UCSD-AML1 (cell line): ENCODE measurements at regions not wholly inside any gene's neighbourhood (a gene's known extent, or its start where the extent isn't known, plus 50 kb on each side); places are given as distances from the start of the nearest gene placed in this dataset.

Experiments
- DNase-seq: peaks from one replicate; lab custom pipeline; 2025; ENCODE audit not compliant: unreplicated experiment; lab: John Stamatoyannopoulos, UW

DNA sequence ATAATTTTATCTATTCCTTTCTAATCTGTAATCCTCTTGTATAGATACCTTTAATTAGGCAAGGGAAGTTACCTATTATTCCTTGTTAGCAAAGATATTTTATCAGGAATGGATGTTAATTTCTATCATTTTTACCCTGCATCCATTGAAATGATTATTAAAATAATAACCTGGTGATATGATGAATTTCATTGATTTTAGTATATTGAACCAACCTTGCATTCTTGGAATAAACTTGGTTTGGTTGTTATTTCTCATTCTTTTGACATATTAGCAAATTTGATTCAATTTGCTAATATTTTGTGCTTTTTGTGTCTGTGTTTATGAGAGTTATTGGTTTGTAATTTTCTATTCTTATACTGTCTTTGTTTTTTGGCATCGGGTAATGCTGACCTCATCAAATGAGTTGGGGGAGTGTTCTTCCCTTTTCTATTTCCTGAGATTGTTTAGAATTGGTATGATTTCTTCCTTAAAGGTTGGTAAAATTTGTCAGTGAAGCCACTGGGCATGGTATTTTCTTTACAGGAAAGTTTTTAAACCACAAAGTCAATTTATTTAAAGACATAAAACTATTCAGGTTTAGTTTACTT, 250.4 kb upstream of the PMFBP1 start:
- DNase-seq, result no peak

DNA sequence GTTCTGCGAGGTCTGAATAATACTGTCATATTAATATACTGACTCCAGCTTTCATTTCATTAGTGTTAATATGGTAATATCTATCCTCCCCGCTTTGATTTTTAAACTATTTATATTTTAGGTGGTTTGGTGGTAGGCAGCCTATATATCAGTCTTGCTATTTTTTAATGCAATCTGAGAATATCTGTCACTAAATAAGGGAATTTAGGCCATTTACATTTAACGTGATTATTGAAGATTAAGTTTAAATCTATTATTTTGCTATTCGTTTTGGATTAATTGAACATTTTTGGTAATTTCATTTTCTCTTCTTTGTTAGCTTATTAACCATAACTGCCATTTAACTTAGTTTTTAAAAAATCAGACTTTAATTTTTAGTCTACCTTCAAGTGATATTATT, 247.7 kb upstream of the PMFBP1 start:
- DNase-seq, result no peak

DNA sequence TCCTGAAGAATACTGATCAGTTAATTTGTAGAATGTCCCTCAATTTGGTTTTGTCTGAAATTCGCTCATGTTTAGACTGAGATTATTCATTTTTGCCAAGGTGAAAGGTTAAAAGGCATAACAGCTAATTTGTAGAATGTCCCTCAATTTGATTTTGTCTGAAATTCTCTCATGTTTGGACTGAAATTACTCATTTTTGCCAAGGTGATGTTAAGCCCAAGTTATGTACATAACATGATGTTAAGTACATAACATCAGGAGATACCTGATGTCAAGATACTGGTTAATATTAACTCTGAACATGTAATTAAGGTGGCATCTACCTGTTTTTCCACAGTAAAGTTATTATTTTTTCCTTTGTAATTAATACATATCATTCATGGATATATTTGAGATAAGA, 243.4 kb upstream of the PMFBP1 start:
- no peak for DNase-seq

DNA sequence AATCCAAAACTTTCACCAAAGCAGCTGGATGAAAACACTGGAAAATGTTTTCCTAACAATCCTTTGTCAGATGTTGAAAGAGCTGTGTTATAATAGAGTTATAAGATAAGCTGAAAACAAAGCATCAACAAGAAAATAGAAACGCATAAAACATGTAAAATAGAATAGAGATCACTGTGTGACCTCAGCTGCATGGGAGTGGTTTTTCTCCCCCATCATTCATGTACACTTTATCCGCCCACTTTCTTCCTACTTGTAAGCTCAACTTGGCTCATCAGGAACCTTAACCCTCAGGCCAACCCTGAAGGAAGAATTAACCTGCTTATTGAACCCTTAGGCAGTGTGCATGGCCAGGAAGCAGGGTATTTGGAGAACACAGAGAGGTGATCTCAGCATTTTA, 238.5 kb upstream of the PMFBP1 start:
- no peak for DNase-seq

DNA sequence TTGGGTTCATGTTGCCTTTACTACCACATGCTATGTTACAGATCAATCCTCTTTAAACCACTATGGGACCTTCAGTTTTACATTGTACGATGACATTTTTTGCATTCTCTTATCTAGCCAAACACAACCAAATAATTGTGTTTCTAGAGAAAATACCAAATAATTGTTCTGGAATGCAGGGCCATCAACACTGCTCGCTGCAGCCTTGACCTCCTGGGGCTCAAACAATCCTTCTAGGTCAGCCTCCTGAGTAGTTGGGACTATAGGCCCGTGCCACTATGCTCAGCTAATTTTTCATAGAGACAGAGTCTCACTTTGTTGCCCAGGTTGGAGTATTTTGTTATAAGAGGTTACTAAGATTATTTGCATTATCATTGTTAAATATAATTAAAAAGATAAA, 237.5 kb upstream of the PMFBP1 start:
- DNase-seq, result no peak

DNA sequence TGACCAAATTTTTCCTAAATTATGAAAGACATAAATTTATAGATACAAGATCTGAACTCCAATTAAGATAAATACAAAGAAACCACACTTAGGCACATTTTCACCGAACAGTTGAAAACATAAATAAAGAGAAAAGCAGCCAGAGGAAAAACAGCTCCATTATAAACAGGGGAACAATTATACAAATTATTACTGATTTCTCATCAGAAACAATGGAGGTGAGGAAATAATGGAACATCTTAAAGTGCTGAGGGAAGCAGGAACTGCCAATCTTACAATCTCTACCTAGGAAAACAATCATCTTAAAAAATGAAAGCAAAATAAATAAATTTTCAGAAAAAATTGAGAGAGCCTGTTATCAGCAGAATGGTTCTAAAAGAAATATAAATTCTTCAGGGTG, 234.4 kb upstream of the PMFBP1 start:
- no peak for DNase-seq

DNA sequence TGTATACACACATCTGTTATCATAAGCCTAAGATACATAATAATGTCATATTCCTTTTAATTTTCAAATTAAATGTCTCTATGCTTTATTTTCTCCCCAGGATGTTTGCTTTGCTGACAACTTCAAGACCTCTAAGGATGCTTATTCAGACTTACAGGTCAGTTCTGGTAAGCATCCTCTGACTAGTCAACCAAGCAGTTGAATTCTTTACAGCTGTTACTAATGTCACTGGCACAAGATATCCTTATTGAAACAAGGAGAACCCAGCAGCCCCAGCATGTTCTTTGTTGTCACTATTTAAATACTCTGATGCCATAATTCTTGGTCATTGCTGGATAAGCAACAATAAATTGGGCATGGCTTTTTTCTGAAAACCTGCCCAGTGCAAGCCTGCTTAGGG, 232.3 kb upstream of the PMFBP1 start:
- no peak for DNase-seq

DNA sequence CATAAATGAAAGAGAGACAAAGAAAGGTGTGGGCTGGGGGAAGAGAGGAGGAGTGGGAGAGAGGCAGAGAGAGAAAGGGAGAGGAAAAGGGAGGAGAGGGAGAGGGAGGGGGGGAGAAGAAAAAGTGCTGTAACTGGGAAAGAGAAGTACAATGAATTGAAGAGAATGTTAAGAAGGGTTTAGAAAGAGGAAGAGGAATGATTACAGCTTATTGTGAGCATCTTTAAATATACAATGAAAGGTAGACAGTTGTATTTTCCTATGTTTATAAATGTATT, 229.1 kb upstream of the PMFBP1 start:
- no peak for DNase-seq

DNA sequence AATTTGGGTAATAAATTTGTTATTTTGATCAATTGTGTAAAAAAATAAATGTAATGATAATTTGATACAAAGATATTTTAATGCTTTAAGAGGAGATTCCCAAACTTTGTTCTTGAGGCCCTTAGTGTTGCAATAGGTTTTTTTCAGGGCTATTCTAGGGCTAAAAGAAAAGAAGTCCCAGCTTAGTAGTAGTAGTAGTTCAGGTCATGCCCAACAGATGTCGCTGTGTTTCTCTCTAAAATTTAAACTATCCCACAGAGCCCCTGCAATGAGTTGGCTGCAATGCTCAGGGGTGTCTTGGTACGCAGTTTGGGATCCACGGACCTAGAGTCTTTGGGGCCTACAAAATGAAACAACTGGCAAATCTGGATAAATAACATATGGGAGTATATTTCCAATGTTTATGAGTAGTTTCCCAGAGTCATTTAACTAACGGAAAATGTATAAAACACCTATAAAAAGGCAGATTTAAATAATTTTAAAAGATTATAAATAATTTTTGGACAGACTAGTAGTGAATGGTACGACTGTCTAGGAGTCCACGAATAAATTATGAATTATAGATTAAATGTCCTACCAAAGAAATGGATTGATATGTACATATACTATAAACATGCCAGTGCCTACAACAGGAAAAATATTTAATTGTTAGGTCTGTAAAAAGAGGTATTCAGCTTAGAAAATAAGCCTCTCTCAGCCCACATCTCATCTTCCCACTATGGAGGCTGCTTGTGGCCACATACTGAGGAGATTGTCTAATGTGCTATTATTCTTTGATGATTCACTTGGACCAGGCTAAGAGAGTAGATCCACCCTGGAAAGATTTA, 228.5 kb upstream of the PMFBP1 start:
- no peak for DNase-seq

DNA sequence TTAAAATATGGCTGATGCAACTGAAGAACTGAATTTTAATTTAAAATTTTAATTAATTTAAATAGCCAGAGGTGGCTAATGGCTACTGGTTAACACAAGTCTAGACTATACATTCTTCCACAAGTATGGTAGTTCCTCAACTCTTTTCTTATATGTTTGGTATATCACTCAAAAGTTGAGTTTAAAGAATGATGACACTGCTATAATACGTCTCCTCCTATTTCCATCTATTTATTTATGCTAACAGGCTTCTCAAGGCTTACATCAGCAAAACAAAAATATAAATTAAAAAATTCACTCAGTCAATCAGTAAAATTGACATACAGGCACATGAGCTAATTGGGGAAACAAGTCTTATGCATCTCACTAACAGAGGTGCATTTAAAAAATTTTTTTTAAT, 227.9 kb upstream of the PMFBP1 start:
- DNase-seq, result no peak

DNA sequence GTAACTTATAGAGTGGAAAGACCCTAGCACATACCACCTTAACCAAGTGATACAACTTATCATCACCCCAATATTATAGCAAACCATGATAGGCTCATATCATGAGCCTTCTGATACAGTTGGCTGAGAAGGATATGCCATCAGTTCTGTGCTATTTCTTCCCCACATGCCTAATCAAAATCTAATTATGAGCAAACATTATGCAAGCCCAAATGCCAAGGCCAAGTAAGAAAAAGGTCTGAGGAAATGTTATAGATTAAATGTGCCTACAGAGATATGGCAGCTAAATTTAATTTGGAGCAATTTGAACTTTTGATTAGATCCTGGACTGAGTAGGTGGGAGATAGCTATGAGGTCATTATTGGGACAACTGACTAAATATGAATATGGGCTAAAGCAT, 225.9 kb upstream of the PMFBP1 start:
- no peak for DNase-seq

DNA sequence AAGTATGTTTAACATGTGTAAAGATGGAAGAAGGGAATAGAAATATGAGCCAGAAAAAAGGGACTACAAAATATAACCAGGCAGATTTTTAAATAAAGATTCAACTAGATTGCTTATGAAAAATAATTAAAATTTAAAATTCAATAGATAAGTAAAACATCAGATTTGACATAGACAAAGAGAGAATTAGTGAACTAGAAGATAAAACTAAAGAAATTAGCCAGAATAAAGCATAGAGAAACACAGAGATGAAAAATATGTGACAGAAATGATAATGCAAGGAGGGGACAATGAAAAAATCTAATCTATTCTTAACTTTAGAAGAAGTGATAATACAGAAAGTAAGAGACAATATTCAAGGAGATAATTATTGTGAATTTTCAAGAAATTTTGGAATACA, 222.6 kb upstream of the PMFBP1 start:
- no peak for DNase-seq

DNA sequence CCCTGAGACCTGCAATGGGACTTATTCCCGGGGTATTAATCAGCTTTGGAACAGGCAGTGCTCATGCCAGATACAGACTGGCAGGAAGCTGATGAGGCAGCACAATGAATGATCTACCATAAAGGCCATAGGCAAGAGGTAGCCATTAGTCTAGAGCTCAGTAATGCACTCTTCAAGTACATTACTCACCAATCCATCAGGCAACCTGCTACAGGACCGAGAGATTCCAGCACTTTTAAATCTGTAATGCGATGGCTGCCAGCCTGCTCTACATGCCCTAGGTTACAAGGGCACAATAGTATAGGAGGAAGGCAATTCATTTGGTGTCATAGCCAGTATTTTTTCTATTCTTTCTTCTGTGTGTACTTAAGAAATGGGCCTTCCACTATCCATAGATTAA, 217.8 kb upstream of the PMFBP1 start:
- DNase-seq, result no peak

DNA sequence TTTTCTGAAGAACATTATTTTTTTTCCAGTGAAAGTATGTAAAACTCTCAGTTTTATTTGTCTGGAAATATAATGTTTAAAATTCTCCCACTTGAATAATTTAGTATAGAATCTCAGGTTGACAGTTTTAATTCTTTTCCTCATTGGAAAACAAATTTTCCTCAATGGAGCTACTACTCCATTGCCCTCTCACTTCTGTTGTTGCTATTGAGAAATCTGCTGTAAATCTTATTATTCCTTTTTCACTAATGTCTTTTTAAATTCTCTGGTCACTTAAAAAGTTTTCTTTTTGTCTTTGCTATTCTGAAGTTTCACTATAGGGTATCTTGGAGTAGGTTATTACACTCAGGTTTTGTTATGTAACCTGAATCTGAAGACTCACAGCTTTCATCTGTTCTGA, 216.1 kb upstream of the PMFBP1 start:
- no peak for DNase-seq

DNA sequence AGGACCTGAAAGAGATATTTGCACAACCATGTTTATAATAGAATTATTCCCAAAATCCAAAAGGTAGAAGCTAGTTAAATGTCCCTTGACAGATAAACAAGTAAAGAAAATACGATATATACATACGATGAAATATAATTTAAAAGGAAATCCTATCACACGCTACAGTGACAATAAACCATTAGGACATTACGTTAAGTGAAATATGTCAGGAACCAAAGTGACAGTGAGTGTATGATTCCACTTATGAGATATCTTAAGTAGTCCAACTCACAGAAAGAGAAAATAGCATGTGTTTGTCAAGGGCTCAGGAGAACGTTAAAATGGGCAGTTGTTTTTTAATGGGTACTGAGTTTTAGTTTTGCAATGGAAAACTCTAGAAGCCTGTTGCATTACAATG, 212.7 kb upstream of the PMFBP1 start:
- no peak for DNase-seq

DNA sequence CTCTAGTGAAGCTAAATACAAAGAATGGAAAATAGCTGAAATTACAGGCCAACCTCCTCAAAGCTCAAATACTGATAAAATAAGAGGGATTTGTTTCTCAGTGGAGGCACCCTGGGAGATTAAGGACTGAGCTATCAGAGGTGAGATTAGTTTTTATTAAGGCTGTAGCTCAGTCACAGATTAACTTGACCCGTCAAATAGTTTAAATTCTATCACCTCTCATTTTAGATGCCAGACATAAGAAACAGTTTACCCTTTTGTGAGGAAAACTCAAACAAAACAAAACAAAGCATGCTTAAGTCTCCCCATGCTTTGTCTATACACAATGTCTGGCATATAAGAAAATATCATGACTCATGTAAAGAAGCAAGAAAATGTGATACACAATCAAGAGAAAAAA, 208.3 kb upstream of the PMFBP1 start:
- DNase-seq, result no peak

DNA sequence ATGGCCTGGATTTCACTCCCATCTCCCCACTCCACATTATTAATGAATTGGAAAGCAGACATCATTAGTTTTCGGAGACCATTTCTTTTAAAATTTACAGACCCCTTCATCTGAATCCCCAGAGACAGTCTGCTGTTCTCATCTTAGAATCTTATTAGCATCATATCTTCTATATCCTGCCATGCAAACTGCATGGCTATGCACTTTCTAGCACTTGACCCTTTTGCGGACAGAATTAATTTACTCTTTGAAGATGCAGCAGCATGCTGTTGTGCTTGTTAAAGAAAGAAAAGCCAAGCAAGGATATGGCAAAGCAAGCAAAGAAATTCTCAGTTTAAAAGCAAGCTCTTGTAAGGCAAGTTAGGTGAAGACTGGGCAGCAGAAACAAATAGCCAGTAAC, 201.2 kb upstream of the PMFBP1 start:
- DNase-seq, result no peak

DNA sequence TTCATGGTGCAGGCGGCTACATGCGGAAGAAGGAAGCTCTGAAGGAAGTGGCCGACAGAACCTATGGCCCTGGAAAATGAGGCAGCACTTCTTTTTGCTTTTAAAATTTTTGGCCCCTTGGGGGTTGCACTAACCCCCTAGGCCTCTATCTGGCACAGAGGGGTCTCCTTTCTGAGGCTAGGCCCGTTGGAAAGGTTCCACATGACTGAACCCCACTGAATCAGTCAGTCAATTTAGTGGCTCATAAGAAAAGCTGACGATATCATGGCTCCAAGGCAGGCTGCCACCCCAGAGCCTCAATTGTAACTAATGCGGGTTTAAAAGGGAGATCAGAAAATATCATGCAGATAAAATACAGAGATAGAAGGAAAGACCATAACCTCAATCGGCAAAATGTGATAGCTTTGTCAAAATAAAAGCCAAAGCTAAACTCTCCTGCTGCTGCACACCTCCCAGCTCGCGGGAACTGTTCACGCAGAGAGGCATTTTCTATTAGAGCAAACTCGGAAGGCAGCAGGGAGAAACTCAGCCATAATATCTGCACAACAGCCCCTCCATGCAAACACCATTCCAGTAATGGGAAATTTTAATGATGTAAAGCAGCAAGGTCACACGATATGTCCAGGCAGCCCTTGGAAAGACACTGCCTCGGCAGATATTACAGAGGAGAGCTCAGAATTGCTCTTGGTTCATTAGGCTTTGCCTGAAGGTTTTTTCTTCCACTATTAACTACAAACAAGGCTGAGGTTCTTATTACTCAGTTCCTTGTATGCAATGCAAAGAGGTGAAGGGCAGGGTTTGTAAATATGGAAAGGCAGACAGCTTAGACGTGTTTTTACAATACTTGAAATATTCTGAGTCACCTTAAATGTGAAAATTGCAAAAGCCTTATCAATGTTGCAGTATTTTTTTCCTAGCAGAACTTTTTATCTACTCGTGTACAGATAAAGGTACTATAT, 200.4 kb upstream of the PMFBP1 start:
- DNase-seq, result no peak

DNA sequence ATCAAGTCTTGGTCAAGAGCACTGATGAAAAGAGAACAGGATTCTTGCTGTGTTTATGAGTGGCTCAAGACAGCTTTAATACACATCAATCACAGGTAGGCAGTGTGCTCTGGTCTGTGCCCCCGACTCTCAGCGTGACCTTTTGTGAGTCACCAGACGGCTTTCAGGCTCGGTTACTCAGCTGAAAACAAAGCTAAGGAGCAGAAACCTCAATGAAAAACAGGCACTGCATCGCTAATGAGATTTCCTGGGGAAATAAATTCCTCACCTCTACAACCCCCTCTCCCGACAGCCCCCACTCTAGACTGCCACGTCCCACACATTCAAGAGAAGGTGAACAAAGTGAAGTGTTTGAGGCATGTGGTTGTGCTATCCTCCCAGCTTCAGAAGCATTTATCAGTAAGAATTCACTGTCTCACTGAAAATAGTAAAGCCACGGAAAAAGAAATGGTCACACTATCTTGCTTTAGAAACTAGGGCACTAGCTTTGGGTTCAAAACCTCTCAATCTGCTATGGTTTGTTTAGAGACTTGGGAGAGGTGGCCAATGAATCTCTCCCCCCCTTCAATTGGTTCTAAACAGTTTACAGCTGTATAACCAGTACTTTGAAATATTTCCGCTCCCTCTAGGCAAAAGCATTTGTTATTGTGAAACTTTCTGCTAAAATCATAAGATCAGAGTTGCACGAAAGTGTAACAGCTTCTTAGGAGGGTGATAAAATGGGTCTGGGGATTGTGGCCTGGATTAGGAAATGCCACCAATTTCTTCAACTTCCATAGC, 199.5 kb upstream of the PMFBP1 start:
- DNase-seq, result no peak

DNA sequence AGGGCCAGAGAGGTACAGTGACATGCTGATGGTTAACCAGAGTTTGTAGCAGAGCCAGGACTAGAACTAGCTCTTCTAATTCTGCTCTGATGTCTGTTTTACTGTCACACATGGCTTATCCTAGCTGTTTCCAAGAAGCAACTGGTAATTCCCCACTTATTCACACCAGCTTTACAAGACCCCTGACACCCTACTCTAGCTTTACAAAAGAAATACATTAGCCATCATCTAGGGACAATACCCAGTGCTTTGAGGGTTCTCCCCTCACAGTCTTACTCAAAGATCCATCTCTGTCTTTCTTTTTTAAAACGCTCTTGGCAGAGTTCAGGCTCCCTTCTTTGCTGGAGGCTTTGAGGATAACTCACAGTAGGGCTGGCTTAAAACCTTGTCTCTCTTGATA, 197.3 kb upstream of the PMFBP1 start:
- DNase-seq, result no peak

DNA sequence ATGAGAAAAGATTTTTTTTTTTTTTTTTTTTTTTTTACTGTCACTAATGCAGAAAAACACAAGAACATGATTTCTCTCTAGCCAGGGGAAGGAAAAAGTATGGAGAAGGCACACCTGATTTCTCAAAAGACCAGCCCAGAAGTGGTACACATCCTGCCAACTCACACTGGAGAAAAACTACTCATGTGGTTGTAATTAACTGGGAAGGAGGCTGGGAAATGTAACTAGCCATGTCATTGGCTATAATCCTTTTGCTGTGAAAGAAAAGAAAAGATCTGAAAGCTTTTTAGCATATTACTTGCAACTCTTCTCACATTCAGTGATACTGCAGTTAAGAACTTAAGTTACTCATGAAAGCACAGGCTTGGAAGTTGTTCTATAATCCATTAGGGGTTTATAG, 195.9 kb upstream of the PMFBP1 start:
- no peak for DNase-seq
